ENCODE measurements at regions not wholly inside any gene's neighbourhood (a gene's known extent, or its start where the extent isn't known, plus 50 kb on each side); places are given as distances from the start of the nearest gene placed in this dataset.

DNA sequence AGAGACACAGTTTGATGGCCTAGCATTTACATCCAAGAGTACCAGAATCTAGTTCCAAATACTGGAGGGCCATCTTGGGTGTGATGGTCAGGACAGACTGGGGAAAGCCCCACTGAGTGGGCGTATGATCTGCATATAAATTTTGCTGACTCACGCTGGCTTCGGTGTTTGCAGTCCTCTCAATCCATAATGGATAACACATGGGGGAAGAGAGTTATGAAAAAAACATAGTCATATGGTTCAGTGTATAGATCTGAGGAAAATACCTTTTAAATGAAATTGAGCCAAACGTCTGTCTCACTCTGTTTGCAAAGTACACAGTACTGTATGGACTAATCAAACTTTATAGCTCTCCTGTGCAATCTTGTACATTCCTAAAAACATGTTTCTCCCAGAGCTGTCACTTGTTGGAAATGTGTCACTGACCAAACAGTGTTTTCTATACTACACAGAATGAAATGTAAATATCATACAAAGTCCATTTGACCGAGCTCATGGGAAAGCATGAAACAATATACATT is 125.3 kb upstream of the THBS1 start:
- H3K4me1 ChIP-seq (ENCODE audit: insufficient read depth, low read length) = no peaks in the 10 kb centered on the region
- Mint-ChIP-seq H3K27me3 (peaks cover 7% of the 10 kb centered on the region), H3K4me3 (no peak overlapping the region), H3K36me3 (ENCODE audit: low read depth) (no peaks in the 10 kb centered on the region), H3K9me3 (no peaks in the 10 kb centered on the region), H3K4me1 (ENCODE audit: low read depth) (no peaks in the 10 kb centered on the region), H3K27ac (no peak overlapping the region)
- no peak overlapping the region for H3K27ac ChIP-seq (ENCODE audit: low read depth in 1 of 2, low read length in 2 of 2)
- ChIA-PET CTCF (no interaction called here), POLR2A (no interaction called here)
- H3K9me3 ChIP-seq (ENCODE audit: control insufficient read depth in 1 of 2, insufficient read depth in 1 of 2, low read length in 2 of 2) = no peaks in the 10 kb centered on the region
- no peak for ATAC-seq (ENCODE audit: poor library complexity)
- no peak for TF ChIP-seq CTCF (IDR thresholded peaks at IDR 0.05)
- H3K4me3 ChIP-seq (ENCODE audit: low read length) = no peak overlapping the region
- peak in 2 of 14 experiments; percentile 16 to 43 for DNase-seq
- no peaks in the 10 kb centered on the region for H3K27me3 ChIP-seq (ENCODE audit: control insufficient read depth in 1 of 2, insufficient read depth in 2 of 2, low read length in 2 of 2)
- intact Hi-C loops (cut with DNase I, micrococcal nuclease) = no loop called here
- no peaks in the 10 kb centered on the region for H3K36me3 ChIP-seq (ENCODE audit: insufficient read depth, low read length)

GRCh38 chr15:39456159-39456558 is 124.7 kb upstream of the THBS1 start:
- Histone ChIP-seq H3K36me3 (ENCODE audit: insufficient read depth, low read length) (no peaks in the 10 kb centered on the region), H3K27me3 (ENCODE audit: control insufficient read depth in 1 of 2, insufficient read depth in 2 of 2, low read length in 2 of 2) (no peaks in the 10 kb centered on the region), H3K4me3 (ENCODE audit: low read length) (no peak overlapping the region), H3K27ac (ENCODE audit: low read depth in 1 of 2, low read length in 2 of 2) (no peak overlapping the region), H3K9me3 (ENCODE audit: control insufficient read depth in 1 of 2, insufficient read depth in 1 of 2, low read length in 2 of 2) (no peaks in the 10 kb centered on the region), H3K4me1 (ENCODE audit: insufficient read depth, low read length) (no peaks in the 10 kb centered on the region)
- DNase-seq = no peak
- no peak for TF ChIP-seq CTCF (IDR thresholded peaks at IDR 0.05)
- H3K36me3 Mint-ChIP-seq (ENCODE audit: low read depth) = no peaks in the 10 kb centered on the region
- ChIA-PET CTCF (no interaction called here), POLR2A (no interaction called here)
- H3K4me1 Mint-ChIP-seq (ENCODE audit: low read depth) = no peaks in the 10 kb centered on the region
- intact Hi-C loops (cut with DNase I, micrococcal nuclease) = no loop called here
- no peak overlapping the region for H3K27ac Mint-ChIP-seq
- no peak overlapping the region for H3K4me3 Mint-ChIP-seq
- H3K27me3 Mint-ChIP-seq = peaks cover 7% of the 10 kb centered on the region
- ATAC-seq (ENCODE audit: poor library complexity) = no peak
- H3K9me3 Mint-ChIP-seq = no peaks in the 10 kb centered on the region

GRCh38 chr15:39456582-39457330 is 124.1 kb upstream of the THBS1 start:
- Mint-ChIP-seq H3K36me3 (ENCODE audit: low read depth) (no peaks in the 10 kb centered on the region), H3K27ac (no peak overlapping the region), H3K27me3 (peaks cover 2% of the 10 kb centered on the region), H3K4me3 (no peak overlapping the region), H3K9me3 (no peaks in the 10 kb centered on the region), H3K4me1 (ENCODE audit: low read depth) (no peaks in the 10 kb centered on the region)
- no peak overlapping the region for H3K4me3 ChIP-seq (ENCODE audit: low read length)
- H3K9me3 ChIP-seq (ENCODE audit: control insufficient read depth in 1 of 2, insufficient read depth in 1 of 2, low read length in 2 of 2) = no peaks in the 10 kb centered on the region
- no peaks in the 10 kb centered on the region for H3K4me1 ChIP-seq (ENCODE audit: insufficient read depth, low read length)
- ATAC-seq (ENCODE audit: poor library complexity) = no peak
- H3K36me3 ChIP-seq (ENCODE audit: insufficient read depth, low read length) = no peaks in the 10 kb centered on the region
- no peak for TF ChIP-seq CTCF (IDR thresholded peaks at IDR 0.05)
- ChIA-PET CTCF (no interaction called here), POLR2A (interaction anchor here (0.7 kb wide), 1 partner anchor 279 kb away, joined by 3 read pairs; no protein-coding TSS in a partner anchor)
- H3K27ac ChIP-seq (ENCODE audit: low read depth in 1 of 2, low read length in 2 of 2) = no peak overlapping the region
- intact Hi-C loops (cut with DNase I, micrococcal nuclease) = no loop called here
- H3K27me3 ChIP-seq (ENCODE audit: control insufficient read depth in 1 of 2, insufficient read depth in 2 of 2, low read length in 2 of 2) = no peaks in the 10 kb centered on the region
- DNase-seq = no peak

Data from CD4-positive, alpha-beta T cell (primary cell).